Ishikawa (cell line): ENCODE measurements at regions not wholly inside any gene's neighbourhood (a gene's known extent, or its start where the extent isn't known, plus 50 kb on each side); places are given as distances from the start of the nearest gene placed in this dataset.

Experiments used
- CEBPB ChIP-seq: IDR thresholded peaks from 2 replicates; pipeline ENCODE4 v1.6.1; 2012
- CREB1 ChIP-seq: IDR thresholded peaks from 2 replicates; pipeline ENCODE4 v1.6.1; 2012; ENCODE audit warnings: low read depth
- EGR1 ChIP-seq: IDR thresholded peaks from 2 replicates; pipeline ENCODE4 v1.6.1; 2012
- EP300 ChIP-seq: IDR thresholded peaks from 2 replicates; pipeline ENCODE4 v1.6.1; 2012; ENCODE audit warnings: borderline replicate concordance
- FOXM1 ChIP-seq: IDR thresholded peaks from 2 replicates; pipeline ENCODE4 v1.6.1; 2012; ENCODE audit warnings: low read depth, borderline replicate concordance
- NFIC ChIP-seq: IDR thresholded peaks from 2 replicates; pipeline ENCODE4 v1.6.1; 2012
- RAD21 ChIP-seq: IDR thresholded peaks from 2 replicates; pipeline ENCODE4 v1.6.1; 2012; ENCODE audit warnings: low read depth
- TAF1 ChIP-seq: IDR thresholded peaks from 2 replicates; pipeline ENCODE4 v1.6.1; 2012; ENCODE audit warnings: low read depth, mild to moderate bottlenecking
- TCF12 ChIP-seq: IDR thresholded peaks from 2 replicates; pipeline ENCODE4 v1.6.1; 2012; ENCODE audit warnings: low read depth
- TEAD4 ChIP-seq: IDR thresholded peaks from 2 replicates; pipeline ENCODE4 v1.6.1; 2012
- YY1 ChIP-seq: IDR thresholded peaks from 2 replicates; pipeline ENCODE4 v1.6.1; 2012; ENCODE audit warnings: low read depth
- ZBTB7A ChIP-seq: IDR thresholded peaks from 2 replicates; pipeline ENCODE4 v1.6.1; 2012; ENCODE audit warnings: low read depth
- TF ChIP-seq, protein P1 (sequence below): IDR thresholded peaks from 2 replicates; pipeline ENCODE4 v1.6.1; 2012
- TF ChIP-seq, protein P2 (sequence below): IDR thresholded peaks from 2 replicates; pipeline ENCODE4 v1.6.1; 2012
- TF ChIP-seq, protein P3 (sequence below): IDR thresholded peaks from 2 replicates; pipeline ENCODE4 v1.6.1; 2012; ENCODE audit warnings: low read depth, mild to moderate bottlenecking

DNA sequence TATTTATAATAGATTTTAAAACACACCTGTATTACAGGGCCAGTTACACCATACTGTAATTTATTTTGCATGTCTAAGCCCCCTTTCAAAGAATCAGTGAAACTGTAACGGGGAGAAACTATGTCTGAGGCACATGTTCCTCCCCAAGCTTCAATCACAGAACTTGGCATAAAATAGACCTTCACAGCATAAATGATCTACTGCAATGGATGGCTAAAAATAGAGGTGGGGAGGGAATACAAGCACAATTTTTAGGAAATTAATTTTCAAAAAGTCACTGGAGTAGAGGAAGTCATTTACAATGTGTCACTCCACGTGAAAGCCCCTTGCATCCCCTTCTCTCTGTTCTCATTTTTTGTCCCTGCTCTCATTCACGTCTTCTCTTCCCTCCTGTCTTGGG, 385.2 kb downstream of the TNS3 start:
- TF ChIP-seq YY1 (no peak), ZBTB7A (no peak)
- TF ChIP-seq, protein P1, sequence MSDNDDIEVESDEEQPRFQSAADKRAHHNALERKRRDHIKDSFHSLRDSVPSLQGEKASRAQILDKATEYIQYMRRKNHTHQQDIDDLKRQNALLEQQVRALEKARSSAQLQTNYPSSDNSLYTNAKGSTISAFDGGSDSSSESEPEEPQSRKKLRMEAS = no peak

DNA sequence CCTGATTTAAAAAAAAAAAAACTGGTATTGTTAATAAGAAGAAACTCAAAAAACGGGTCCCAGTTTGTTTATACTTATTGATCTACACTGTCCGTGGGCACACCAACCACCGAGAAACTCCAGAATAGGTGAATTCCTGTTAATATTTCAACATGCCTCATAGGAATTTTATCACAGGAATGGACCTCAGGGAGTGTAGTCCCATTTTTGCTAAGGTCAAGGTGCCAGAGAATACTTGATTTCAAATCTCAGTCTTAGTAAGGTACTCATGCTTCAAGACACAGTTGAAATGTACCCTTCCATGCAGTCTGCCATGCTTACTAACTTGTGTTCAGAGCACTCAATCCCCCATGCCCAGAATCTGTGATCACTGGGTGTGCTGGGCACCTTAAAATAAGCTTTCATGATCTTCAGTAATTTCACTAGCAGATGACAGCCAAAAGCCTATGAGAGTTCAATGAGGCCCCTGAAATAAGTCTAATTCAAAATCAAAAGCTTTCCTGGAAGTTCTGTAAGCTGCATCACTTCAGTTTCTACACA, 385.7 kb downstream of the TNS3 start:
- TF ChIP-seq CREB1 (no peak), EP300 (no peak), TAF1 (no peak), FOXM1 (no peak)
- TF ChIP-seq, protein P1 = no peak
- TF ChIP-seq, protein P2, sequence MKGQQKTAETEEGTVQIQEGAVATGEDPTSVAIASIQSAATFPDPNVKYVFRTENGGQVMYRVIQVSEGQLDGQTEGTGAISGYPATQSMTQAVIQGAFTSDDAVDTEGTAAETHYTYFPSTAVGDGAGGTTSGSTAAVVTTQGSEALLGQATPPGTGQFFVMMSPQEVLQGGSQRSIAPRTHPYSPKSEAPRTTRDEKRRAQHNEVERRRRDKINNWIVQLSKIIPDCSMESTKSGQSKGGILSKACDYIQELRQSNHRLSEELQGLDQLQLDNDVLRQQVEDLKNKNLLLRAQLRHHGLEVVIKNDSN = no peak

DNA sequence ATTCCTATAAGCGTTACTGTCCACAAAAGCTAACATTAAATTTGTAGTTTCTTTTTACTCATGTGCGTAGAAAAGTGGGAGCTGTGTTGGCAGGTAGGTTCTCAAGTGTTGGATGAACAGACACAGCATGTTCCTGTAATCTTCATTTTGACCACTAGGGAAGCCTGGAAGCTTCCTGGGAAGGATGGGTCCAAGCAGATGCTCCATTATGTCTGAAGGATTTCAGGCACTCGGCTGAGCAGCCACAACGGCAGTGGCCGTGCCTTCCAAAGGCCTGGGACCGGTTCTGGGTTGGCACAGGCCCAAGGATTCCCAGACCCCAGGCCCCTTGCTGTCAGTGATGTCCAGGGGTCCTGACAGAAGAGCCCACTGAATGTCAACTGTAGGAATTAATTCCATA, 386.3 kb downstream of the TNS3 start:
- TF ChIP-seq RAD21 (0 out of 2 replicates have a peak, but pooled peaks have one; percentile 6), FOXM1 (no peak)

DNA sequence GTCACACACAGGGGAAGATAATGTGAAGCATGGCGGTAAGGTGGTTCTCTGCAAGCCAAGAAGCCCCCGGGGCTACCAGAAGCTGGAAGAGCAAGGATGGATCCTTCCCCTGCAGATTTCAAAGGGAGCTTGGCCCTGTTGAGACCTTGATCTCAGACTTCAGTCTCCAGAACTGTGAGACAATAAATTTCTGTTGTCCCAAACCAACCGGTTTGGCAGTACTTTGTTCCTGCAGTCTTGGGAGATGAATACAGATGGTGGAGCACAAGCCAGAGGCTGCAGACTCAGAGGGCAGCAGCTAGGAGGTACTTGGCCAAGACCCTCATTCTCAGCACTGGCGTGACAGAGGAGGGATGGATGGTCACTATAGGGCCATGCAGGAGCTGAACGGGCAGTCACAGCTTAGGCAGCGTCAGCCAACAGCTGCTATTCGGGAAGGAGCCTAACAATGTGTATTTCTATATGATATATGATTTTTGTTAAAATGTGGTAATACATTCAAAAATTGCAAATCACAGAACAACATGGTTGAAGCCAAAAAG, 387.3 kb downstream of the TNS3 start:
- TF ChIP-seq TAF1 = no peak
- TF ChIP-seq FOXM1 = no peak
- TF ChIP-seq YY1 = no peak
- no peak for TF ChIP-seq CREB1
- TF ChIP-seq TCF12 = no peak
- TF ChIP-seq NFIC = no peak
- TF ChIP-seq, protein P2 = no peak
- TF ChIP-seq CEBPB = no peak
- TF ChIP-seq, protein P1 = no peak
- TF ChIP-seq TEAD4 = no peak
- TF ChIP-seq, protein P3, sequence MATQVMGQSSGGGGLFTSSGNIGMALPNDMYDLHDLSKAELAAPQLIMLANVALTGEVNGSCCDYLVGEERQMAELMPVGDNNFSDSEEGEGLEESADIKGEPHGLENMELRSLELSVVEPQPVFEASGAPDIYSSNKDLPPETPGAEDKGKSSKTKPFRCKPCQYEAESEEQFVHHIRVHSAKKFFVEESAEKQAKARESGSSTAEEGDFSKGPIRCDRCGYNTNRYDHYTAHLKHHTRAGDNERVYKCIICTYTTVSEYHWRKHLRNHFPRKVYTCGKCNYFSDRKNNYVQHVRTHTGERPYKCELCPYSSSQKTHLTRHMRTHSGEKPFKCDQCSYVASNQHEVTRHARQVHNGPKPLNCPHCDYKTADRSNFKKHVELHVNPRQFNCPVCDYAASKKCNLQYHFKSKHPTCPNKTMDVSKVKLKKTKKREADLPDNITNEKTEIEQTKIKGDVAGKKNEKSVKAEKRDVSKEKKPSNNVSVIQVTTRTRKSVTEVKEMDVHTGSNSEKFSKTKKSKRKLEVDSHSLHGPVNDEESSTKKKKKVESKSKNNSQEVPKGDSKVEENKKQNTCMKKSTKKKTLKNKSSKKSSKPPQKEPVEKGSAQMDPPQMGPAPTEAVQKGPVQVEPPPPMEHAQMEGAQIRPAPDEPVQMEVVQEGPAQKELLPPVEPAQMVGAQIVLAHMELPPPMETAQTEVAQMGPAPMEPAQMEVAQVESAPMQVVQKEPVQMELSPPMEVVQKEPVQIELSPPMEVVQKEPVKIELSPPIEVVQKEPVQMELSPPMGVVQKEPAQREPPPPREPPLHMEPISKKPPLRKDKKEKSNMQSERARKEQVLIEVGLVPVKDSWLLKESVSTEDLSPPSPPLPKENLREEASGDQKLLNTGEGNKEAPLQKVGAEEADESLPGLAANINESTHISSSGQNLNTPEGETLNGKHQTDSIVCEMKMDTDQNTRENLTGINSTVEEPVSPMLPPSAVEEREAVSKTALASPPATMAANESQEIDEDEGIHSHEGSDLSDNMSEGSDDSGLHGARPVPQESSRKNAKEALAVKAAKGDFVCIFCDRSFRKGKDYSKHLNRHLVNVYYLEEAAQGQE = no peak
- TF ChIP-seq EGR1 = no peak
- TF ChIP-seq ZBTB7A = no peak
- TF ChIP-seq RAD21 = no peak
- TF ChIP-seq EP300 = no peak

DNA sequence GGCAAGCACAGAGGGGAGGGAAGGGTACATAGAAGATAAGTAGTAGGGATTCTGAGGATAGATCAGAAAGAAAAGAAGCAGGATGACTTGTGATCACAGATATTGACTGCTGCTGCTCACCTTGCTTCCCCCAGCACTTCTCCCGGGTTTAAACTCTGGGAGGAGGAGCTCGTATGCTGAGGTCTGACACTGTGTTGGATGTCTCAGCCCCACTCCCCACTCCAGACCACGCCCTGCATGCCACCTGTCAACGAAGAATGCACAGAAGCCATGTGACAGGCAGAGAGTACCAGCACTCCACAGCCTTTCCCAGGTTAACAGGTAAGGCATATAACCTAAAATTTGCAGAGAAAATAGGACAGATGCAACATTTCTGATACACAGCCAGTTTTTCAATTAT, 388.9 kb downstream of the TNS3 start:
- TF ChIP-seq, protein P2 = 0 out of 2 replicates have a peak, but pooled peaks have one; percentile 22
- no peak for TF ChIP-seq NFIC

DNA sequence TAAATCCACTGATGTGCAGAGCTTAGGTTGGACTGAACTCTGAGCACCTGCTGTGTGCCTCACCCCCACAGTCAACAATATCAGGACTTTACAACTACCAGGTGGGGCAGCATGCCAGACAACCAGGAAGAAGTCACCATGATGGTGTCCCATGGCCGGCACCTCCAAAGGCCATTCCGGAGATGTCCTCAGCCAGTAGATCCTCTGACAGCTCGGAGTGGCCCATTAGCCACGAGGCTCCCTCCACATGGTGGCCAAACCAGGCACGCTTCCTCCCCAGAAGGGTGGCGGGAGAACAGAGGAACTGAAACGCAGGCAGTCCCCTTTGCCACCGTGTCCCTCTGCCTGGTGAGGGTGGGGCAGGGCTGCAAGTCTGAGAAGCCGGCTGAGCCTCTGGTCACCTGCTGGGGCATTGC, 390.0 kb downstream of the TNS3 start:
- TF ChIP-seq RAD21 (no peak), CREB1 (no peak), TCF12 (no peak), FOXM1 (no peak), TAF1 (no peak), NFIC (no peak), TEAD4 (no peak), EGR1 (no peak), CEBPB (no peak), EP300 (no peak), YY1 (no peak), ZBTB7A (no peak)
- TF ChIP-seq, protein P1 = no peak
- TF ChIP-seq, protein P2 = no peak

DNA sequence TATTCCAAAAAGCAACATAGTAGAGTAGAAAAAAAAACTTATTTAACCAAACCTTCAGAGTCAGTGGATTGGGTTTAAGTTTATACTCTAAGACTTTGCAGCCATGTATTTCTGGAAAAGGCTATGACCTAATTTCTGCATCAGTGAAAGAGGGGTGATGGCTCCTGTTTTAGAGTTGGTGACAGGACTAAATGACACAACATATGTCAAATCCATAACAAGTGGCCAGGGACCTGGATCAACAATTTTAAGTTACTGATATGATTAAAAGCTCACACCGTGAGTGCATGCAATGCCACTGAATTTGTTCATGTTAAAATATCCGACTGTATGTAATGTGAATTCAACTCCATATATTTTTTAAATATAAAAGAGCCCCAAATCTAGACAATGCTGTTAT, 390.6 kb downstream of the TNS3 start:
- TF ChIP-seq TEAD4 (no peak), FOXM1 (no peak), YY1 (no peak), EGR1 (no peak)
- TF ChIP-seq, protein P2 = no peak
